Mesenchymal stem cell (in vitro differentiated cells and primary cell): ENCODE measurements at regions not wholly inside any gene's neighbourhood (a gene's known extent, or its start where the extent isn't known, plus 50 kb on each side); places are given as distances from the start of the nearest gene placed in this dataset.

Experiments used
- DNase-seq: peaks from one replicate; pipeline ENCODE4 v3.0.0-alpha.2; 2013
- H2AFZ ChIP-seq: one replicate; pipeline ENCODE4 v1.6.1; 2013; ENCODE audit warnings: low read depth, mild to moderate bottlenecking, control low read depth, inconsistent platforms, low read length, moderate library complexity
- H2AK5ac ChIP-seq: 2 replicates; pipeline ENCODE4 v1.6.1; 2013; ENCODE audit warnings: low read length, moderate library complexity, mild to moderate bottlenecking, inconsistent platforms; ENCODE audit not compliant: severe bottlenecking
- H2BK120ac ChIP-seq: one replicate; pipeline ENCODE4 v1.6.1; 2013; ENCODE audit warnings: low read depth, mild to moderate bottlenecking, inconsistent platforms, low read length, moderate library complexity
- H2BK12ac ChIP-seq, 2 experiments: one replicate each; pipeline ENCODE4 v1.6.1; 2013; ENCODE audit warnings: inconsistent platforms in 2 of 2, low read length in 2 of 2, mild to moderate bottlenecking in 2 of 2, moderate library complexity in 2 of 2, control low read depth in 1 of 2
- H2BK15ac ChIP-seq: one replicate; pipeline ENCODE4 v1.6.1; 2013; ENCODE audit warnings: mild to moderate bottlenecking, low read depth, inconsistent platforms; ENCODE audit not compliant: poor library complexity, severe bottlenecking
- H2BK5ac ChIP-seq: 2 replicates; pipeline ENCODE4 v1.6.1; 2013; ENCODE audit warnings: low read depth, mild to moderate bottlenecking, low read length, control low read depth, inconsistent platforms; ENCODE audit not compliant: poor library complexity, severe bottlenecking
- H3K14ac ChIP-seq, 2 experiments: one replicate each; pipeline ENCODE4 v1.6.1; 2013; ENCODE audit warnings: inconsistent platforms in 2 of 2, low read length in 2 of 2, control low read depth in 1 of 2, mild to moderate bottlenecking in 1 of 2, moderate library complexity in 1 of 2
- H3K18ac ChIP-seq, 2 experiments: one replicate each; pipeline ENCODE4 v1.6.1; 2013; ENCODE audit warnings: inconsistent platforms in 2 of 2, low read length in 2 of 2, control low read depth in 1 of 2, low read depth in 1 of 2, mild to moderate bottlenecking in 1 of 2
- H3K23ac ChIP-seq, 2 experiments: one replicate each; pipeline ENCODE4 v1.6.1; 2013; ENCODE audit warnings: inconsistent platforms in 2 of 2, low read length in 2 of 2, mild to moderate bottlenecking in 2 of 2, moderate library complexity in 2 of 2, control low read depth in 1 of 2
- H3K27ac ChIP-seq: 2 replicates; pipeline ENCODE4 v1.5.1; 2013; ENCODE audit warnings: mild to moderate bottlenecking, moderate library complexity, low read length, control low read depth, inconsistent platforms; ENCODE audit not compliant: poor library complexity, severe bottlenecking
- H3K27me3 ChIP-seq, 2 experiments: 2 replicates each; pipeline versions ENCODE4 v1.6.1 to v1.7.0; 2013; ENCODE audit warnings: low read length in 2 of 2, mild to moderate bottlenecking in 2 of 2, moderate library complexity in 2 of 2, control low read depth in 1 of 2, inconsistent platforms in 1 of 2; ENCODE audit not compliant: control insufficient read depth in 1 of 2, insufficient read depth in 1 of 2
- H3K36me3 ChIP-seq, 2 experiments: 2 replicates each; pipeline versions ENCODE4 v1.6.1 to v1.7.0; 2013; ENCODE audit warnings: low read length in 2 of 2, control low read depth in 1 of 2, inconsistent platforms in 1 of 2, low read depth in 1 of 2, mild to moderate bottlenecking in 1 of 2; ENCODE audit not compliant: insufficient read depth in 2 of 2, control insufficient read depth in 1 of 2
- H3K4ac ChIP-seq, 2 experiments: one replicate each; pipeline ENCODE4 v1.6.1; 2013; ENCODE audit warnings: inconsistent platforms in 2 of 2, low read length in 2 of 2, mild to moderate bottlenecking in 2 of 2, moderate library complexity in 2 of 2, control low read depth in 1 of 2, low read depth in 1 of 2
- H3K4me1 ChIP-seq: 2 replicates; pipeline ENCODE4 v1.6.1; 2013; ENCODE audit warnings: low read depth, low read length, control low read depth; ENCODE audit not compliant: control insufficient read depth, insufficient read depth
- H3K4me2 ChIP-seq: 2 replicates; pipeline ENCODE4 v1.6.1; 2013; ENCODE audit warnings: low read length, mild to moderate bottlenecking, inconsistent platforms; ENCODE audit not compliant: poor library complexity, severe bottlenecking
- H3K4me3 ChIP-seq, 2 experiments: 2 replicates each; pipeline versions ENCODE4 v1.5.1 to v1.7.0; 2013; ENCODE audit warnings: low read length in 2 of 2, mild to moderate bottlenecking in 2 of 2, control low read depth in 1 of 2, low read depth in 1 of 2; ENCODE audit not compliant: insufficient read depth in 1 of 2
- H3K79me1 ChIP-seq: replicated peaks from 2 replicates; pipeline ENCODE4 v1.6.1; 2013; ENCODE audit warnings: mild to moderate bottlenecking, control low read depth, low read length, inconsistent platforms; ENCODE audit not compliant: poor library complexity, severe bottlenecking
- H3K9ac ChIP-seq: 2 replicates; pipeline ENCODE4 v1.7.0; 2013; ENCODE audit warnings: mild to moderate bottlenecking, low read length, moderate library complexity
- H3K9me3 ChIP-seq: 2 replicates; pipeline ENCODE4 v1.7.0; 2013; ENCODE audit warnings: mild to moderate bottlenecking, low read length; ENCODE audit not compliant: control insufficient read depth
- H4K8ac ChIP-seq: one replicate; pipeline ENCODE4 v1.6.1; 2013; ENCODE audit warnings: inconsistent platforms, mild to moderate bottlenecking, low read length, moderate library complexity
- H4K91ac ChIP-seq: one replicate; pipeline ENCODE4 v1.6.1; 2013; ENCODE audit warnings: mild to moderate bottlenecking, low read length, inconsistent platforms
- WGBS: methylation state at CpG from one replicate; pipeline ENCODE4 v1.1.7; 2013; ENCODE audit warnings: mixed read lengths; 5-methylcytosine and 5-hydroxymethylcytosine counted together

DNA sequence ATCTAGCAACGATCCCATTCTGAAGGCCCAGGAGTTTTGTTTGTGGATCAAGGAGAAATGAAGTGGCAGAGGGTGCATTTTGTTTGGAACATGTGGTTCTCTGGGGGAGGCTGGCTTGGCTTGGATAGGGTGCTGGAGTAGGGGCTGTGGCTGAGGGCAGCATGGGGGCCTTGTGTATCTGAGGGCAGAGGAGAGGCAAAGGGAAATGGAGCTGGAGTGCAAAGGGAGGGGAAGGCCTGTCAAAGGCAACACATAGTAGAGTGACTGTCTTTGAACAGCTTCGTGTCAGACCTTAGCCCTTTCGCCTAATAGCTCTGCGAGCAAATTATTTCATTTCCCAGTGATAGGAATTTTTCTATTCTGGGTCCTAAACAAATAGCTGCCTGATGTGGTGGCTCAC, 187.2 kb downstream of the KCNRG start:
- H3K9me3 ChIP-seq = no peaks in the 10 kb centered on the region
- H2BK5ac ChIP-seq = no peak overlapping the region
- H3K27ac ChIP-seq = no peak overlapping the region

GRCh38 chr13:50203256-50203941, 188.2 kb downstream of the KCNRG start:
- DNase-seq = no peak
- no CpG with 5 or more reads among the region's 1 CpG for WGBS

More for the DNA sequence above, 187.2 kb downstream of the KCNRG start:
- H3K79me1 ChIP-seq = no peaks in the 10 kb centered on the region
- no peak overlapping the region for H3K9ac ChIP-seq
- no peak overlapping the region for H3K4me3 ChIP-seq
- no peak overlapping the region for H3K23ac ChIP-seq
- WGBS = 94% methylated on average over 4 of the region's 4 CpGs
- no peak overlapping the region for H3K18ac ChIP-seq
- no peak overlapping the region for H3K4ac ChIP-seq
- H3K14ac ChIP-seq = no peak overlapping the region
- H3K4me2 ChIP-seq = no peak overlapping the region
- no peaks in the 10 kb centered on the region for H3K36me3 ChIP-seq
- H3K4me1 ChIP-seq = no peaks in the 10 kb centered on the region
- H2BK120ac ChIP-seq = no peak overlapping the region
- no peak overlapping the region for H4K8ac ChIP-seq
- no peak overlapping the region for H2BK15ac ChIP-seq
- H4K91ac ChIP-seq = no peak overlapping the region
- no peak overlapping the region for H2AK5ac ChIP-seq
- H3K27me3 ChIP-seq = no peaks in the 10 kb centered on the region
- DNase-seq = no peak
- no peak overlapping the region for H2AFZ ChIP-seq
- peak overlapping the region in 1 of 2 experiments; percentile 6 for H2BK12ac ChIP-seq

GRCh38 chr13:50205581-50205980, 190.3 kb downstream of the KCNRG start:
- Histone ChIP-seq H2BK15ac (no peak overlapping the region), H3K14ac (no peak overlapping the region), H2BK12ac (no peak overlapping the region), H2AFZ (no peak overlapping the region), H3K4me2 (no peak overlapping the region), H4K91ac (no peak overlapping the region), H3K36me3 (no peaks in the 10 kb centered on the region), H3K23ac (no peak overlapping the region), H3K27ac (no peak overlapping the region), H4K8ac (no peak overlapping the region), H3K4me1 (peaks cover 9% of the 10 kb centered on the region), H3K18ac (no peak overlapping the region), H2BK5ac (no peak overlapping the region), H2BK120ac (no peak overlapping the region), H3K27me3 (no peaks in the 10 kb centered on the region), H3K9ac (no peak overlapping the region), H3K4me3 (no peak overlapping the region), H3K4ac (no peak overlapping the region), H3K9me3 (no peaks in the 10 kb centered on the region), H3K79me1 (no peaks in the 10 kb centered on the region), H2AK5ac (peak overlapping the region; percentile 24)
- WGBS = no CpG with 5 or more reads among the region's 2 CpGs
- no peak for DNase-seq

More at GRCh38 chr13:50203256-50203941, 188.2 kb downstream of the KCNRG start:
- Histone ChIP-seq H2BK120ac (no peak overlapping the region), H3K79me1 (no peaks in the 10 kb centered on the region), H3K9ac (no peak overlapping the region), H2BK12ac (no peak overlapping the region), H4K8ac (no peak overlapping the region), H3K4me3 (no peak overlapping the region), H2AFZ (no peak overlapping the region), H3K4me1 (peaks cover 2% of the 10 kb centered on the region), H3K9me3 (no peaks in the 10 kb centered on the region), H3K23ac (no peak overlapping the region), H4K91ac (no peak overlapping the region), H3K27me3 (no peaks in the 10 kb centered on the region), H3K14ac (no peak overlapping the region), H3K27ac (no peak overlapping the region), H2BK15ac (no peak overlapping the region), H3K36me3 (no peaks in the 10 kb centered on the region), H2BK5ac (no peak overlapping the region), H3K4ac (no peak overlapping the region), H2AK5ac (no peak overlapping the region), H3K18ac (no peak overlapping the region), H3K4me2 (no peak overlapping the region)

GRCh38 chr13:50208826-50209335, 193.6 kb downstream of the KCNRG start:
- Histone ChIP-seq H3K4me3 (peak overlapping the region in 1 of 2 experiments; percentile 72), H4K8ac (peak overlapping the region; percentile 20), H2BK12ac (peak overlapping the region; percentile 15 to 99), H2BK120ac (peak overlapping the region; percentile 56), H2BK5ac (peak overlapping the region; percentile 69), H3K18ac (peak overlapping the region; percentile 30 to 96), H3K4ac (peak overlapping the region in 1 of 2 experiments; percentile 60), H3K36me3 (no peaks in the 10 kb centered on the region), H3K27ac (peak overlapping the region; percentile 62), H4K91ac (no peak overlapping the region), H3K9me3 (peaks cover 13% of the 10 kb centered on the region), H2AFZ (peak overlapping the region; percentile 72), H2AK5ac (no peak overlapping the region), H3K14ac (peak overlapping the region in 1 of 2 experiments; percentile 3), H3K79me1 (no peaks in the 10 kb centered on the region), H3K4me2 (peak overlapping the region; percentile 22), H2BK15ac (no peak overlapping the region), H3K4me1 (peaks cover 9% of the 10 kb centered on the region), H3K9ac (peak overlapping the region; percentile 82), H3K23ac (no peak overlapping the region), H3K27me3 (no peaks in the 10 kb centered on the region)
- peak; percentile 91 for DNase-seq
- 4% methylated on average over 9 of the region's 9 CpGs for WGBS
